HepG2 (cell line): ENCODE measurements at regions not wholly inside any gene's neighbourhood (a gene's known extent, or its start where the extent isn't known, plus 50 kb on each side); places are given as distances from the start of the nearest gene placed in this dataset.

ENCODE experiments used
- ADNP ChIP-seq: sonication (generic); formaldehyde crosslinking; IDR thresholded peaks from 2 replicates; pipeline ENCODE4 v1.4.0; 2020; ENCODE audit warnings: missing genetic modification reagents
- MAFG ChIP-seq: sonication (generic); formaldehyde crosslinking; IDR thresholded peaks from 2 replicates; pipeline ENCODE4 v1.5.1; 2020; ENCODE audit warnings: mild to moderate bottlenecking, missing genetic modification reagents
- PAX8 ChIP-seq: sonication (generic); formaldehyde crosslinking; IDR thresholded peaks from 2 replicates; pipeline ENCODE4 v1.8.0; 2022; ENCODE audit warnings: mild to moderate bottlenecking, missing genetic modification reagents, borderline replicate concordance
- POLR2G ChIP-seq: fragments of 200-400 bp; formaldehyde crosslinking; IDR thresholded peaks from 2 replicates; pipeline ENCODE4 v1.6.1; 2018; ENCODE audit warnings: mild to moderate bottlenecking, low read depth, low read length, moderate library complexity
- SETDB1 ChIP-seq: sonication (generic); formaldehyde crosslinking; IDR thresholded peaks from 2 replicates; pipeline ENCODE4 v1.5.1; 2020; ENCODE audit warnings: missing genetic modification reagents, mild to moderate bottlenecking, borderline replicate concordance
- ZNF17 ChIP-seq: sonication (generic); formaldehyde crosslinking; IDR thresholded peaks from 2 replicates; pipeline ENCODE4 v1.5.0; 2020; ENCODE audit warnings: mild to moderate bottlenecking, missing genetic modification reagents
- ZNF564 ChIP-seq: sonication (generic); formaldehyde crosslinking; IDR thresholded peaks from 2 replicates; pipeline ENCODE4 v1.8.1; 2023; ENCODE audit warnings: mild to moderate bottlenecking, missing genetic modification reagents
- TF ChIP-seq, protein P1 (sequence below): sonication (generic); formaldehyde crosslinking; IDR thresholded peaks from 2 replicates; pipeline ENCODE4 v1.5.0; 2020; ENCODE audit warnings: mild to moderate bottlenecking, missing genetic modification reagents, moderate library complexity
- TF ChIP-seq, protein P2 (sequence below): fragments of 450-650 bp; IDR thresholded peaks from 2 replicates; pipeline ENCODE4 v1.6.1; 2017; ENCODE audit warnings: mild to moderate bottlenecking

DNA sequence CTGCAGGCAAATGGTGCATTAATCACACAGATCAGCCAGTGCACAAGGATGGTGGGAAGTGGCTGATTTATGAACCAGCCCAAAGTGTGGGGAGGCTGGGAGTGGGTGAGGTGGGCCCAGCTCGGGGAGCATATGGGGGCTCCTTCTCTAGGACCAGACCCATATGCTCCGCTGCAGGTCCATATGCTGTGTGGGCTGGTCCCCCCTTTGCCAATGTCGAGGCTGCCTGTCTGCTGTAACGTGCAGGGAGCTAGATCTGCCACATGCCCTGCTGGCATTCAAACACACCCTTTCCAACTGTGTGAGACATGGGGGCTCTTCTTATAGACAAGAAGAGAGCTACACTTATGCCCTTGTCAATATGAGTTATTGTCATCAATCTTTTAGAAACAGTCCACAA lies 566.3 kb downstream of the DHX35 start:
- TF ChIP-seq ZNF17 (CRISPR knock-in tag) (no peak), PAX8 (no peak), ADNP (CRISPR knock-in tag) (no peak), SETDB1 (CRISPR knock-in tag) (no peak), ZNF564 (no peak), POLR2G (no peak), MAFG (CRISPR knock-in tag) (no peak)
- TF ChIP-seq, protein P1, sequence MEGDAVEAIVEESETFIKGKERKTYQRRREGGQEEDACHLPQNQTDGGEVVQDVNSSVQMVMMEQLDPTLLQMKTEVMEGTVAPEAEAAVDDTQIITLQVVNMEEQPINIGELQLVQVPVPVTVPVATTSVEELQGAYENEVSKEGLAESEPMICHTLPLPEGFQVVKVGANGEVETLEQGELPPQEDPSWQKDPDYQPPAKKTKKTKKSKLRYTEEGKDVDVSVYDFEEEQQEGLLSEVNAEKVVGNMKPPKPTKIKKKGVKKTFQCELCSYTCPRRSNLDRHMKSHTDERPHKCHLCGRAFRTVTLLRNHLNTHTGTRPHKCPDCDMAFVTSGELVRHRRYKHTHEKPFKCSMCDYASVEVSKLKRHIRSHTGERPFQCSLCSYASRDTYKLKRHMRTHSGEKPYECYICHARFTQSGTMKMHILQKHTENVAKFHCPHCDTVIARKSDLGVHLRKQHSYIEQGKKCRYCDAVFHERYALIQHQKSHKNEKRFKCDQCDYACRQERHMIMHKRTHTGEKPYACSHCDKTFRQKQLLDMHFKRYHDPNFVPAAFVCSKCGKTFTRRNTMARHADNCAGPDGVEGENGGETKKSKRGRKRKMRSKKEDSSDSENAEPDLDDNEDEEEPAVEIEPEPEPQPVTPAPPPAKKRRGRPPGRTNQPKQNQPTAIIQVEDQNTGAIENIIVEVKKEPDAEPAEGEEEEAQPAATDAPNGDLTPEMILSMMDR: no peak
- TF ChIP-seq, protein P2, sequence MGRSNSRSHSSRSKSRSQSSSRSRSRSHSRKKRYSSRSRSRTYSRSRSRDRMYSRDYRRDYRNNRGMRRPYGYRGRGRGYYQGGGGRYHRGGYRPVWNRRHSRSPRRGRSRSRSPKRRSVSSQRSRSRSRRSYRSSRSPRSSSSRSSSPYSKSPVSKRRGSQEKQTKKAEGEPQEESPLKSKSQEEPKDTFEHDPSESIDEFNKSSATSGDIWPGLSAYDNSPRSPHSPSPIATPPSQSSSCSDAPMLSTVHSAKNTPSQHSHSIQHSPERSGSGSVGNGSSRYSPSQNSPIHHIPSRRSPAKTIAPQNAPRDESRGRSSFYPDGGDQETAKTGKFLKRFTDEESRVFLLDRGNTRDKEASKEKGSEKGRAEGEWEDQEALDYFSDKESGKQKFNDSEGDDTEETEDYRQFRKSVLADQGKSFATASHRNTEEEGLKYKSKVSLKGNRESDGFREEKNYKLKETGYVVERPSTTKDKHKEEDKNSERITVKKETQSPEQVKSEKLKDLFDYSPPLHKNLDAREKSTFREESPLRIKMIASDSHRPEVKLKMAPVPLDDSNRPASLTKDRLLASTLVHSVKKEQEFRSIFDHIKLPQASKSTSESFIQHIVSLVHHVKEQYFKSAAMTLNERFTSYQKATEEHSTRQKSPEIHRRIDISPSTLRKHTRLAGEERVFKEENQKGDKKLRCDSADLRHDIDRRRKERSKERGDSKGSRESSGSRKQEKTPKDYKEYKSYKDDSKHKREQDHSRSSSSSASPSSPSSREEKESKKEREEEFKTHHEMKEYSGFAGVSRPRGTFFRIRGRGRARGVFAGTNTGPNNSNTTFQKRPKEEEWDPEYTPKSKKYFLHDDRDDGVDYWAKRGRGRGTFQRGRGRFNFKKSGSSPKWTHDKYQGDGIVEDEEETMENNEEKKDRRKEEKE: no peak
